ENCODE measurements at regions not wholly inside any gene's neighbourhood (a gene's known extent, or its start where the extent isn't known, plus 50 kb on each side); places are given as distances from the start of the nearest gene placed in this dataset.

DNA sequence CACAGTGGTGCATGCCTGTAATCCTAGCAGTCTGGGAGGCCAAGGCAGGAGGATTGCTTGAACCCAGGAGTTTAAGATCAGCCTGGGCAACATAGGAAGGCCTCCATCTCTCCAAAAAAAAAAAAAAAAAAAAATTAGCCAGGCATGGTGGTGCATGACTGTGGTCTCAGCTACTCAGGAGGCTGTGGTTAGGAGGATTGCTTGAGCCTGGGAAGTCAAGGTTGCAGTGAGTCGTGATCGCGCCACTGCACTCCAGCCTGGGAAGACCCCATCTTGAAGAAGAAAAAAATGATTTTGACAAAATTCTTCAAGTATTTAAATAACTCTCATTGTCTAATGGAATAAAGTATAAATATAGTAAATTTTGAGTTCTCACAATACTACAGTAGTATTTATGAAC lies 219.2 kb upstream of the SSTR1 start (continued):
- TF ChIP-seq CREB1 (CRISPR knock-in tag; IDR thresholded peaks at IDR 0.05) (no peak), ZNF512 (CRISPR knock-in tag; IDR thresholded peaks at IDR 0.05; ENCODE audit: borderline replicate concordance) (no peak), ZNF232 (CRISPR knock-in tag; IDR thresholded peaks at IDR 0.05) (no peak), JAZF1 (CRISPR knock-in tag; IDR thresholded peaks at IDR 0.05) (no peak), GABPB1 (CRISPR knock-in tag; IDR thresholded peaks at IDR 0.05) (no peak)

DNA sequence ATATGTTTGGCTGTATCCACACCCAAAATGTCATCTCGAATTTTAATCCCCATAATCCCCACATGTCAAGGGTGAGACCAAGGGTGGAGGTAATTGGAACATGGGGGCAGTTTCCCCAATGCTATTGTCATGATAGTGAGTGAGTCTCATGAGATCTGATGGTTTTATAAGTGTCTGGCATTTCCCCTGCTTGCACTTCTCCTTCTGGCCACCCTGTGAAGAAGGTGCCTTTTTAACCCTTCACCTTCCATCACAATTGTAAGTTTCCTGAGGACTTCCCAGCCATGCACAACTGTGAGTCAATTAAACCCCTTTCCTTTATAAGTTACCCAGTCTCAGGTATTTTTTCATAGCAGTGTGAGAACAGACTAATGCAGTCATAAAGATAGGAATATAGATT lies 216.7 kb upstream of the SSTR1 start:
- DNase-seq (ENCODE audit: low spot score) (no peak), ATAC-seq (no peak)
- Mint-ChIP-seq H3K4me1 (peaks cover 63% of the 10 kb centered on the region), H3K36me3 (peaks cover 10% of the 10 kb centered on the region), H3K27ac (0 out of 2 replicates have a peak overlapping the region, but pooled peaks have one; percentile 38), H3K9me3 (peaks cover 8% of the 10 kb centered on the region), H3K4me3 (no peak overlapping the region), H3K27me3 (ENCODE audit: low read depth) (no peaks in the 10 kb centered on the region)
- ChIA-PET POLR2A (no interaction called here), CTCF (interaction anchor here (1.3 kb wide), 1 partner anchor 88 kb away, joined by 3 read pairs; no protein-coding TSS in a partner anchor)
- TF ChIP-seq JAZF1 (CRISPR knock-in tag; IDR thresholded peaks at IDR 0.05) (no peak), PRRX2 (CRISPR knock-in tag; IDR thresholded peaks at IDR 0.05) (no peak), ESRRA (CRISPR knock-in tag; IDR thresholded peaks at IDR 0.05; ENCODE audit: borderline replicate concordance) (no peak), FOXJ3 (CRISPR knock-in tag; IDR thresholded peaks at IDR 0.05; ENCODE audit: borderline replicate concordance) (no peak), HMGA2 (CRISPR knock-in tag; IDR thresholded peaks at IDR 0.05) (no peak), E2F5 (CRISPR knock-in tag; IDR thresholded peaks at IDR 0.05) (no peak), MLX (CRISPR knock-in tag; IDR thresholded peaks at IDR 0.05) (no peak)

DNA sequence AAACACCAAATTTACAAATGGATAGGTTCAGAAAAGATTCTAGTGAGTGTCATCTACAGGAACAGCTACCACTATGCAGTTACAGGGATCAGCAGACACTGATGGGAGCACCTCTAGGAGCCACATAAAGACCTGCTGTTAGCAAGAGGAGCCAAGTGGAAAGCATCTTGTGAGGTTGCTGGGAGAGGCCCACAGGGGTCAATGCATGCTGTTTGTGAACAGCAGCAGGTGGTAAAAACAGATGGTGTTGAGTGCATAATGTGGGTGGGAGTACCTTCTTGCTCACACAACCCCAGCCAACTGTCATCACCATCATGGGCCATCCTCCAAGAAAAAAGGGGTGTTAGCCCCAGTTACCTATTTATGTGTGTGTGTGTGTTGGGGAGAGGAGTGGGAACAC lies 215.2 kb upstream of the SSTR1 start:
- Mint-ChIP-seq H3K27me3 (ENCODE audit: low read depth) (no peaks in the 10 kb centered on the region), H3K4me3 (no peak overlapping the region), H3K9me3 (peaks cover 8% of the 10 kb centered on the region), H3K4me1 (peaks cover 68% of the 10 kb centered on the region), H3K36me3 (peaks cover 10% of the 10 kb centered on the region), H3K27ac (peak overlapping the region; percentile 4; the same call in 1 of the 2 replicates)
- no peak for DNase-seq (ENCODE audit: low spot score)
- ChIA-PET POLR2A (no interaction called here), CTCF (interaction anchor here (1.3 kb wide), 1 partner anchor 89 kb away, joined by 3 read pairs; no protein-coding TSS in a partner anchor)
- no peak for ATAC-seq
- TF ChIP-seq MLX (CRISPR knock-in tag; IDR thresholded peaks at IDR 0.05) (no peak), ZNF396 (CRISPR knock-in tag; IDR thresholded peaks at IDR 0.05; ENCODE audit: borderline replicate concordance) (no peak), CREM (CRISPR knock-in tag; IDR thresholded peaks at IDR 0.05) (no peak), MYBL2 (CRISPR knock-in tag; IDR thresholded peaks at IDR 0.05) (no peak), ZSCAN18 (CRISPR knock-in tag; IDR thresholded peaks at IDR 0.05) (no peak), NFYB (CRISPR knock-in tag; conservative IDR thresholded peaks at IDR 0.05; ENCODE audit: low read depth) (no peak), ZNF138 (CRISPR knock-in tag; conservative IDR thresholded peaks at IDR 0.05) (no peak), ZNF423 (CRISPR knock-in tag; IDR thresholded peaks at IDR 0.05) (peak; percentile 94), HMGA2 (CRISPR knock-in tag; IDR thresholded peaks at IDR 0.05) (no peak)

All from WTC11 (cell line).